GM19351 (cell line): ENCODE measurements at regions not wholly inside any gene's neighbourhood (a gene's known extent, or its start where the extent isn't known, plus 50 kb on each side); places are given as distances from the start of the nearest gene placed in this dataset.
"Not testable (repeated sequence)": the region's sequence is repeated elsewhere in the genome, so short reads cannot be mapped to it uniquely, and the experiment has no call there.

Source experiments
- ATAC-seq: cut with Tn5 transposase; IDR thresholded peaks from one replicate; pipeline ENCODE4 v1.9.1; 2021; ENCODE audit warnings: mild to moderate bottlenecking, moderate library complexity; ENCODE audit not compliant: unreplicated experiment

DNA sequence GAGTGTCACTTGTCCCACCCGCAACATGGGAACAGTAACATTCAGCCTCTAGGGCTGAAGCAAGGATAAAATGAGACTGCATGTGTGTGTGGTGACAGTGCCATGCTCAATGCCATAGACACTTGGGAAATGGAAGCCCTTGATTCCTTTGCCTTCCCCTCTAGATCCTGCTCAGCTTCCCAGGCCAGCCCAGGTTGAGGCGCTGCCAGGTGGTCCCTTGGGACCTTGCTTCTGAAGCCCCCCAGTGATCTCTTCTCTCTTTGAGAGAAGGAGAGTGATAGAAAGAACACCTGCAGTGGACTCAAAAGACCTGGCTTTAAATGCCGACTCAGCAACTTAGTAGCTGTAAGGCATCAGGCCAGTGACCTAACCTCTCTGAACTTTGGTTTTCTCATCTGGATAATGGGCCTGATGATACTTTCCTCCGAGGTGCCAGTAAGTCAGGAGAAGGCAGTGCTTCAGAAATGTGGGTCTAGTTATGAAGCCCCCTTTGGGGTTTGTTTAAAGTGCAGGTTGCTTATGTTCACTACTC lies 144.5 kb downstream of the RPLP1 start:
- ATAC-seq, result no peak

GRCh38 chr15:69599271-69599670 lies 146.7 kb downstream of the RPLP1 start:
- ATAC-seq, result no peak

DNA sequence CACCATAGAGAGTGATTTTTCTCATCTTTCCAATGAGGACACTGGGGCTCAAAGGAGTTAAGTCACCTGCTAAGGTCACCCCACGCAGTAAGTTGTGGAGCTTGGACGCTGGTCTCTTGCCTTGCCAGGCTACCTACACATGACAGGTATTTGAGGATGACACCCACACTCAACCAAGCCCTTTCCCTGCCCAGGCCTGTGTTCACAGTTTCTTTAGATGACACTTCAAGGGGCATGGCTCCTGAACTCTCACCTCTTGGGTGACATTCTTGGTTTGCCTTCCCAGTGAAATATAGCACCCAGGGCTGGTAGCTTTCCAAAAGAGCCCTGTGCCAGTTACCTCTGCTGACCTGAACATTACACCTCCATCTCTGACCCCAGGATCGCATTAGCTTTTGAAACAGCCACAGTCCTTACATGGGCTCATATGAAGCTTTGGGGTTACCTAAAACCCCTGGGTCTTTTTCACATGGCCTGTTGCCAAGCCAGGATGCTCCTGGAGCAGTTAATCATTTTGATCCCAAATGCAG lies 148.0 kb downstream of the RPLP1 start:
- ATAC-seq, result no peak

DNA sequence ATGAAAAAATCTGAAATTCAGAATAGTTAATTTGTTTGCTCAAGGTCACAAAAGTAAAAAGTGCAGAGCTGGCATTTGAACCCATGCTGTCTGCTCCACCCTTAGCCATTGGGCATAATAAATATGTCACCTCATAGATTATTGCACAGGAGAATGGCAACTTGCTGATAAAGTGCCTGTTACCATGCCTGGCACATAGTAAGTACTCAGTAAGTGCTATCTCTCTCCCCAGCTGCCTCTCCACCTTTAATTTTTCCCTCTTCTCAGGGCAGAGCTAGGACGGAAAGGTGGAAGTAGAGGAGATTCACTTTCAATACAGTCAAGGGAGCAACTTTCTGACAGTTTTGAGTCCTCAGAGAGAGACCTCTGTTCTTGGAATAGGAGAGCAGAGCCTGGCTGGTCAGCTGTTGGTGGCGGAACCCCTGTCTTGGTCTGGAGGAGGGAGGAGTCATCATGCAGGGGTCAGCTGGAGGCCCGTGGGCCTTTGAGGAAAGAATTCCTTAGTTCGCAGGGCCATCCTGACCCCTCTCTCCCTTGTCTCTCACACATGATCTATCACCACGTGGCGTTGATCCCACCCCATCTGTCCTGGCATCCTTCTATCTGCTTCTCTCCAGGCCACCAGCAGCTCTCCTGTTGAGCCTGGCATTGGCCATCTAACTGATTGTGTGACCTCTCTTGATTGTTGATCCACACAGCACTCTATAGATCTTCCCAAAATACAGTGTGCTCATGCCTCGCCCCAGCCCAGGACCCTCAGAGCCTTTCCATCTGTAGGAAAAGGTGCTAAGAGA lies 149.3 kb downstream of the RPLP1 start:
- no peak for ATAC-seq

DNA sequence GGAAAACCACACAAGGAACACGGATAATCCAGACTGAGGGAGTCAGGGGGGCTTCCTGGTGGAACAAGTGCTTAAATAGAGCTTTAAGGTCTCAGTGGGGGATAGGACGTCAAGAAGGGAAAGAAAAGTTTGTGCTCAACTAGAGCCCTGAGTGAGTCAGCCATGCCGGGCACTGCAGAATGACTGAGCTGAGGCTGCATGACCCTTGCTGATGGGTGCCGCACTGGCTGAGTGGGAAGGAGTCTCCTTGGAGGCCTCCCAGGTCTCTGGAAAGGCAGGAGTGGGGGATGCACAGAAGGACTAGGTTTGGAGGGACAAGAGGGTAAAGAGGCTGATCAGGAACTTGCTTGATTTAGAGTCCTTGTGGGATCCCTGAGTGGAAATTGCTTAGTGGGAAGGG lies 150.3 kb downstream of the RPLP1 start:
- ATAC-seq, result no peak

DNA sequence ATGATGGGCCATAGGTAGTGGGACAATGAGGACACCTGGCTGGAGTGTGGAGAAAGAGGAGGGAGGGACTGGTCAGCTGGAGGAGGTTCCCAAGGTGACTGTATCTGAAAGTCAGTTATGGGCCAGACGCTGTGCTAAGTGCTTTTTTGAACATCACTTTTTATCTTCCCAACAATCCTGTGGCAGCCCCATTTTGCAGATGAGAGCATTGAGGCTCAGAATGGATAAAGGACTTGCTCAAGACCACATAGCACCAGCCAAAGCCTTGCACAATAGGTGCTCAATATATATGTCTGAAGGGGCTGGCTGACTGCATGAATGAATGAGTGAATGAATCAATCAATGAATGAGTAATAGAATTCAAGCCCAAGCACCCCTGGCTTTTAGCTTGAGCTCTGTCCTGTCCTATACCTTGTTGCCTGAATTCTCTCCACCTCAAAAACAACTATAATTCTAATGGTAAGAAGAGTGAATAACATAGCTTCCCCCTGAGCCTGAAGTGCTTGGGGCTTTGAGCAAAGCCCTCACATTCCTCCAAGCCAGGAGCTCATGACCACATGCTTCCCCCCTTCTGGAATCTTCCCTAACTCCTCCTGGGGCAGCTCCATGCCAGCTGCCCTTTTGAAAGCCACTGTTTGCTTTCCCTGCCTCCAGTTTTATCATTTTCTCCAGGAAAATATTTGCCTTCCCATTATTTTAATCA lies 150.9 kb downstream of the RPLP1 start:
- no peak for ATAC-seq

GRCh38 chr15:69604072-69604411 lies 151.4 kb downstream of the RPLP1 start:
- ATAC-seq, result no peak

- ATAC-seq, result no peak
Observed at GRCh38 chr15:69606144-69606543, 153.5 kb downstream of the RPLP1 start.

DNA sequence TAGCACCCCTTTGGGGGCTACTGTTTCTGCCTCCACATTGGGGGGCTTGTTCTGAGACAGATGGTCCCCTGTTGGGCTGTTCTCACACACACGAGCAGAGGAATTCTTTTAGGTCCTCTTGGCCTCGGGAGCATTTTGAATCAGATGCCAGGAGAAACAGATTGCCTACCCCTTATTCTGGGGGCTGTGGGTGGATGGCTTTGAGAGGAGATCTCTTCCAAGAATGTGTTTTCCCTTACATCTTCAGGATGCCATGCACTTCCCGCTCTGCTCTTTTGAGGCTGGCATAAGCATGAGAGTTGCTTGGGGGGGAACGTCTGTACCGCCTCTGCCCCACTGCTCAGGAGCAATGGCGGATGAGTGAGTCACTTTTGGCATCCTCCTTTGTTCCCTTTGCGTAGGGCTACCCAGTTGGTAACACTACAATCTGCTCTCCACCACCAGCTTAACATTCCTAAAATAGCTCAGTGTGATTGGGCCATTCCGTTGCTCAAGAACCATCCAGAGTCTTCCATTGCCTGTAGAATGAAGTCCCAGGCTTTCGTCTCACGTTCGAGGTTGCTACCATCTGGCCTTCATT lies 154.4 kb downstream of the RPLP1 start:
- no peak for ATAC-seq

- no peak for ATAC-seq
Observed at GRCh38 chr15:69608661-69609060, 156.0 kb downstream of the RPLP1 start.

- no peak for ATAC-seq
Observed at GRCh38 chr15:69609176-69609575, 156.6 kb downstream of the RPLP1 start.

- no peak for ATAC-seq
Observed at GRCh38 chr15:69609776-69610175, 157.2 kb downstream of the RPLP1 start.

DNA sequence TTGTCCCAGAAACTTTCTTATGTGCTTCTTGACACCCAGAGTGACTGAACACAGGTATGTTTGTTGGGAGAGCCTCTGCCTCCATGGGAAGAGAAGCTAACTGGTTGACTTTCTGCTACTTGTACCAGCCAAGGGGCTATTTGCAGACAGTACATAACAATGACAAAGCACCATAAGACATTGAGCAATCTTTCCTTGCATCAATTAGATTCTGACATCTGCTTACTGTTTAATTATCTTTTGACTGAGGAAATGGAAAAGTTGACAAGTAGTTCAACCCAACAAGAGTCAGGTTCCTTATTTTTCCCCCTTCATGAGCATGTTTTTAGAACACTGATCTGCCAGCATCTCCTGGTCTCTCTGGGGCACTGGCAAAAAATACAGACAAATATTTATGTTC lies 157.7 kb downstream of the RPLP1 start:
- ATAC-seq, result no peak

DNA sequence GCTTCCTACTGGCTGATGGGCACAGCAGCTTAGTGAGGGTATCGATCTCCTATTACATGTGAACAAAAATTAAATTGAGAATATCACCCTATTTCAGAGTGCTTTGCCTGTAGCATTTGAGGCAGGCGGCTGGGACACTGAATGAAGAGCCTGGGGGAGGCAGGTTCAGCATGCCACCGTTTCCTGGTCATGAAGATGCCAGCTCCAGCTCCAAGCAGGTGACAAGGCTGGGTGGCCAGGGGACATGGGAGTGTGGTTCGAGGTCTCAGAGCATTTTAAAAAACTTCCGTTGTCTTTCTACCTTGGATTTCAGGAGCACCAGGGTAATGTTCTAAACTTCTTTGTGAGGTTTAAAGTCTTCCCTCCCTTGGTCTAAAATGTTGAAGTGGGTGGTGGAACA lies 158.2 kb downstream of the RPLP1 start:
- no peak for ATAC-seq

DNA sequence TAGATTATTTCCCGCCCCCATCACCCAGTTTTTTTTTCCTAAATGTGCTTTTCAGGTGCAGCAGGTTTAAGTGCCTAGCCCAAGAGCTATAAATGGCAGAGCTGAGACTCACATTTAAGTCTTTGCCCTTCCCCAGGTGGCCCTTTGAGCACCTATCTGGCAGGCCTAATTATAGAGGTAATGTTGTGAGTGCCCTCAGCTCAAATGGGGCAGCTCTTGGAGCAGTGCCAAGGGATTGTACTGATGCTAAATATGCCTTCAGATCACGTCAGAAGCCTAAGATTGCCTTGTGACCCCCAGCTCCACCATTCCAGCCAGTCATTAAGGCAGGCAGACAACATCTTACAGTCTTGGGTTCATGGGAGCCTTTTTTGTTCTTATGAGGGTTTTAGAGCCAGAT lies 159.5 kb downstream of the RPLP1 start:
- ATAC-seq, result no peak

DNA sequence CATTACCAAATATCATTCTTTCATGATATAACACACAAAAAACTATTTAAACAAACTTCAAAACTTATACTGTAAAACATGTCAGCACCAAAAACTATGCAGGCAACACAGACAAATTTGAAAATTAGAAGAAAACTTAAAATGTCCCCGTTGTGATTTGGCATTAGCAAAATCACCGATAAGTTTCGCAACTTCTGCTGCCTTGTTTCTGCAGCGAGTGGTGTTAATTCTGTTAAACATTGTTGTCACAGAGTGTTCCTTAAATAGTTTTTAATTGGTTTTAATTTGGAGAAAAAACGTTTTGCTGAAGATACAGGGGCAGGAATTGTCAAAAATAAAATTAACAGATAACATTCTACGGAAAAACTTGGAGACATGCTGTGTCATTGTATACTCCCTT lies 160.6 kb downstream of the RPLP1 start:
- no peak for ATAC-seq

DNA sequence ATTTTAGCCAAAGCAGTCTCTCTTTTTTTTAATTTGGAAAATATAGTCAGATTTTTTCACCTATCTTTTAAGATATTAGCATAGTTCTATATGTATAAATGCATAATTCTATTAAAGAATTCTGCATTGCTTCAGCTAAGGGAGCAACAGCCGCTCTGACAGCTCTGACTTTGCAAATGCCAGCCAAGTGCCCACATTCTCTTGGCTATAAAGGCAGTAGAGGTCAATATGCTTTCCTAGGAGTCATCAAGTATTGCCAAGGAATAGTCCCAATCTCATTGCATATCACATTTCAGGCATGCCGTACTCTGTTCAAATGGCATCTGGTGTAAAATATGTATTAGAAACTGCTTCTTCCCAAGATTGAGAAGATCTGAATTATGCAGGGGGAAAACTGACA lies 161.4 kb downstream of the RPLP1 start:
- ATAC-seq, result no peak

- no peak for ATAC-seq
Observed at GRCh38 chr15:69615736-69616135, 163.1 kb downstream of the RPLP1 start.

DNA sequence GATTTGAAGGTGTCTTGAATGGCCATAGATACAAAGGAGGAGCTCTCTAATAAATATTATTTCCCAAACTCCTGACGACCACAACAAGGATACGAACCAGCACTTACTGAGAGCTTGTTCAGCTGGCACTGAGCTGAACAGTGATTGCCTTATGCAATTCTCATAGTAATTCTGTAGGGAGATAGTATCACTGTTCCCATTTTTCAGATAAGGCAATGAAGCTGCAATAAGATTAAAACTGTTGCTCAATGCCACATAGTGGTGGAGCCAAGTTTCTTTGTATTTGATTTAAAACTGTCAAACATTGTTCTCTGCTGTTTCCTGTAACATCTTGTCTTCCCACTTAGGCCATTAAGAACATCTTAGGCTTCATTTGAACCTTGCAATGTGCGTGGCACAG lies 163.9 kb downstream of the RPLP1 start:
- ATAC-seq, result no peak

DNA sequence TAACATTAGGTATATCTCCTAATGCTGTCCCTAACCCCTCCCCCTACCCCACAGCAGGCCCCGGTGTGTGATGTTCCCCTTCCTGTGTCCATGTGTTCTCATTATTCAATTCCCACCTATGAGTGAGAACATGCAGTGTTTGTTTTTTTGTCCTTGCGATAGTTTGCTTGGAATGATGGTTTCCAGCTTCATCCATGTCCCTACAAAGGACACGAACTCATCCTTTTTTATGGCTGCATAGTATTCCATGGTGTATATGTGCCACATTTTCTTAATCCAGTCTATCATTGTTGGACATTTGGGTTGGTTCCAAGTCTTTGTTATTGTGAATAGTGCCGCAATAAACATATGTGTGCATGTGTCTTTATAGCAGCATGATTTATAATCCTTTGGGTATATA lies 164.5 kb downstream of the RPLP1 start:
- ATAC-seq, result not testable (repeated sequence)

GRCh38 chr15:69623392-69624154 lies 171.0 kb downstream of the RPLP1 start:
- no peak for ATAC-seq
